ENCODE measurements at regions not wholly inside any gene's neighbourhood (a gene's known extent, or its start where the extent isn't known, plus 50 kb on each side); places are given as distances from the start of the nearest gene placed in this dataset.

GRCh38 chr2:12113412-12113811, 367.0 kb downstream of the LPIN1 start:
- DNase-seq (ENCODE audit: low read depth): no peak

DNA sequence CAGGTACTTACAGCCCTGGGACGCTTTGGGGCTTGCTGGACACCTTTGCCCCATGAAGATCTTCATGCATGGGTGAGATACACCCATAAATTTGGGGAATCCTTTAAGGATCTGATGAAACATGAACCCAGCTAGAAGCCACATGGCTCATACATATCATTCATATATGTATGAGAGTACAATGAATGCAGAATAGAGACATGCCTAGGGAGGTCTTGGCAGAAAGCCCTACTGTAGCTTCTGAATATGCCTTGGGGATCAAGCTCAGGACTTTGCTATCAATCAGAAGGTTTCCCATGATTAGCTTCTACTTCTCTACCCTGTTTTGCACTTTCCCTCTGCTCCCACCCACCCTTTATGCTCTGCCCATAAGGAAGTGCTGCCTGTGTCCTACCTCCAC, 368.4 kb downstream of the LPIN1 start:
- no peak for DNase-seq (ENCODE audit: low read depth)

- DNase-seq (ENCODE audit: low read depth): no peak
These were observed 369.9 kb downstream of the LPIN1 start for GRCh38 chr2:12116228-12116750.

GRCh38 chr2:12119841-12120240, 373.4 kb downstream of the LPIN1 start:
- no peak for DNase-seq (ENCODE audit: low read depth)

GRCh38 chr2:12120281-12121150, 374.1 kb downstream of the LPIN1 start:
- DNase-seq (ENCODE audit: low read depth): no peak

GRCh38 chr2:12124790-12125189, 378.4 kb downstream of the LPIN1 start:
- no peak for DNase-seq (ENCODE audit: low read depth)

- no peak for DNase-seq (ENCODE audit: low read depth)
These were observed 379.9 kb downstream of the LPIN1 start for GRCh38 chr2:12126318-12126717.

DNA sequence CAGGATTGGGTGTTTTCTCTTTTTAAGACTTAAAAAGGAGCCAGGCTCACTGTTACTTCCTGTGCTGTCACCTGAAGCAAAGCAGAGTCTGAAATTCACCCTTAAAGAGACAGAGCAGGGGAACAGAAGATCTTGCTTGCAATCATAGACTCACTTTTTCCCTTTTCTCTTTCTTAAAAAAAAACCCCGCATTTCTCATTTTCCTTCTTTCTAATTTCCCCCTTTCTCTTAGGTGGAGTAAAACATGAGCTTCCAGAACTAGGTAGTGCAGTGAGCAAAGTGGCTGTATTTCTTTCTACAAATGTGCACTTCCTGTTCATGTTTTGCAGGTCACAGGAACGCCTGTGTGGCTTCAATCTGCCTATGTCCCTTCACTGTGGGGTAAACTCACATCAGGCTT, 381.2 kb downstream of the LPIN1 start:
- DNase-seq (ENCODE audit: low read depth): no peak

- no peak for DNase-seq (ENCODE audit: low read depth)
These were observed 385.5 kb downstream of the LPIN1 start for GRCh38 chr2:12131975-12132374.

DNA sequence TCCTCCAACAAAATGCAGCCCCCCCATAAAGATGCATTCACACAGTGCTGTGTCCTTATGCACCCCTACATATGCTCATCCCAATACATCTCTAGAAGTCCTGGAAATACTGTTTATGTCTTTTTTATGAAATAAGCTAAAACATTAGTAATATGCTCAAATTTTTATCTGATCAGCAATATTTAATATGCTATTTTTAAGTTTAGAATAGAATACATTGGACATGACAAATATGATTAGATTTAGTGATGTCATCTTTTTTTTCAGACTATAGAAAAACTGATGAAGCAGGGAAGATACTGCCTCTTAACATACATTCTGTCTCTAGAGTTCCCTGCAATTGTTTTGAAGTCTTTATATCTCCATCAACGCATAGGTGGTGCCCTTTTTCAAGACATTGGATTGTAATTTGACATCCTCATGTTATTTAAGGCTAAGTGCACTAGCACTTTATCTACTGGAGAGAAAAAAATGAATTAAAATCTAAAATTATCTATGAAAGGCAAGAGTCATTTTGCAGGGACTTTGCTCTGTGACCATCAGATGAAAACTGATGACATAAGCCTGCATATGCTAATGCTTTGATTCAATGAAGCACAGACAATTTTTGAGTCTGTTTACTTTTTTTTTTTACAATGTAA, 395.3 kb downstream of the LPIN1 start:
- no peak for DNase-seq (ENCODE audit: low read depth)

DNA sequence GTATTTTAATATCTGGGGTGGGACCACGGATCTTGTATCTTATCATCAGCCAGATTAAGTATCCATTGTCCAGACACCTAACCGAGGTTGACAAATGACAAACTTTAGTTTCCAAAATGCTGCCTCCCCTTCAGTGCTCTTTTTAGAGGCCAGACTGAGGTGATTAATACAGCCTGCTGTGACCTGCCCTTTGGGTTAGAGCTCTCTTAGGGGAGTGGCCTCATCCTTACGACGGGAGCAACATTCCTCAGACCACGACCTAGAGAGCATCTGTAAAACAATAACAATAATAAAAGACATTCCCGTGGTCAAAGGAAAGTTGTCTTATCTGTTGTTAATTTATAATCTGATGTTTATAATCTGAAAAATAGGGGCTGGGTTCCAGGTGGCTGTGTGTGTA, 405.3 kb downstream of the LPIN1 start:
- no peak for DNase-seq (ENCODE audit: low read depth)

- DNase-seq (ENCODE audit: low read depth): no peak
These were observed 406.5 kb downstream of the LPIN1 start for GRCh38 chr2:12152888-12153287.

GRCh38 chr2:12155303-12156051, 409.0 kb downstream of the LPIN1 start:
- no peak for DNase-seq (ENCODE audit: low read depth)

- DNase-seq (ENCODE audit: low read depth): no peak
These were observed 409.9 kb downstream of the LPIN1 start for GRCh38 chr2:12156349-12156748.

GRCh38 chr2:12161085-12161484, 414.7 kb downstream of the LPIN1 start:
- no peak for DNase-seq (ENCODE audit: low read depth)

- no peak for DNase-seq (ENCODE audit: low read depth)
These were observed 416.1 kb downstream of the LPIN1 start for GRCh38 chr2:12162269-12163247.

GRCh38 chr2:12163866-12164265, 417.4 kb downstream of the LPIN1 start:
- no peak for DNase-seq (ENCODE audit: low read depth)

GRCh38 chr2:12164689-12165088, 418.3 kb downstream of the LPIN1 start:
- DNase-seq (ENCODE audit: low read depth): no peak

DNA sequence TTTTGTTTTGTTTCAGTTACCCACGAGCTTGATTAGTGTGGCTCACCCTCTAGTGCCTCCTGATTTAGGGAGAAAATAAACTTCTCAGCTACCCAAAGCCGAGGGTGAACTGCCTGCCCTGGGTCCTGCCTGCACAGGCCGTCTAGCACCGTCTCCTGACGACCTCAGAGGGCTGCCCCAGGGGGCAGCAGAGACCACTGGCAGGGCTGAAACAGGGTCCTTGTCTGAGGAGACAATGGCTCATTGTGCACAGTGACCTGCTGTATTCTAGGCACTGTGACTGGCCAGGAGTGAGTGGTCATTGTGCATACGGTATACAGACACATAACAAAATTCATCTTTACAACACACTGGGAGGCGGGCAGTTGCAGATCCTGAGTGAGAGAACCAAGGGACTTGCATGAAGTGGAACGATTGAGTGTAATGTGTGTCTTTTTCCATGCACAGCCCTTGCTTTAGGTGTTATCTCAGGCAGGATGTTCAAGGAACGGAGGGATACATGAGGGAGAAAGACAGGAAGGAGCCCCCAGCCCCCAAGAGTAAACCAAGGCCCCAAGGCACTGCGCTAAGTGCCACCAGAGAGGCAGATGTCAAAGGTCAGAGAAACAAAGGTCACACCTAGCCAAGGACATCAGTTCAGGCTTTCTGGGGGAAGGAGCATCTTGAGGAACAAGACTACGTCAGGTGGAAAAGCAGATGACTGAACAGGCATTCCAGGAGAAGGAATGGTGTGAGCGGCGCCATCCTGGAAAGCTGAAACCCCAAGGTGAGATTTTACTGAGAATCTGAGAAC, 421.3 kb downstream of the LPIN1 start:
- no peak for DNase-seq (ENCODE audit: low read depth)

DNA sequence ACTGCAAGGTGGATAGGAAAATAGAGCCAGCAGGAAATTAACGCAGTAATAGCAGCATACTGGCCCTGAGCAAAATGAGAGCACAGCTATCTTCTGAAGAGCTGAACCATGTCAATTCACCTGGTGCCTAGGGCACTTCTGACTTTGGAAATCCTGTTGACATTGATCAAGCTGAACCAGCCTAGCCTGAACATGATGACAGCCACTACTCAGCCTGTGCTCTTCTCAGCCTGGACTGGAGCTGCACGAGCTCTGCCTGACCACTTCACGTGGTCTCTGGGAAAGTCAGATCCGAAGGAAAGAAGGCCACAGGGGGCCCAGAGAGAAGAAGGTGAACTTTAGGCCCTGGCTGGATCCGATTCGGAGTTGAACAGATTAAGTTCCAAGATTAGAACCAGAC, 421.9 kb downstream of the LPIN1 start:
- no peak for DNase-seq (ENCODE audit: low read depth)

All from forelimb muscle (tissue), 1 donor.